ENCODE measurements at regions not wholly inside any gene's neighbourhood (a gene's known extent, or its start where the extent isn't known, plus 50 kb on each side); places are given as distances from the start of the nearest gene placed in this dataset.

GRCh38 chr1:116854403-116854690, 55.4 kb upstream of the PTGFRN start:
- ChIA-PET POLR2A (ENCODE audit: low non-redundant PET) (interaction anchor here (0.6 kb wide), 1 partner anchor 468 kb away, joined by 30 read pairs; no protein-coding TSS in a partner anchor), CTCF (interaction anchor here (0.8 kb wide), 1 partner anchor 28 kb away, joined by 6 read pairs; no protein-coding TSS in a partner anchor)
- TF ChIP-seq EZH2 (IDR thresholded peaks at IDR 0.05; ENCODE audit: borderline replicate concordance, low read depth, low read length, poor library complexity, severe bottlenecking), result no peak
- TF ChIP-seq CTCF (conservative IDR thresholded peaks at IDR 0.05; ENCODE audit: low read depth, low read length), result peak; percentile 42
- intact Hi-C loops (cut with micrococcal nuclease; ENCODE audit: unreplicated experiment), result loop anchor here (2.0 kb wide), 1 partner anchor 200 kb away; no protein-coding TSS in a partner anchor
- BruUV-seq (replicated peaks), result no TSS peak
- Histone ChIP-seq H3K4me3 (ENCODE audit: low read depth, low read length, poor library complexity, severe bottlenecking) (no peak overlapping the region), H3K36me3 (ENCODE audit: insufficient read depth, low read length, poor library complexity, severe bottlenecking) (no peaks in the 10 kb centered on the region), H3K4me1 (ENCODE audit: insufficient read depth, low read length, poor library complexity, severe bottlenecking) (peaks cover 38% of the 10 kb centered on the region), H3K27me3 (replicated peaks; ENCODE audit: insufficient read depth, low read depth, low read length, poor library complexity) (no peaks in the 10 kb centered on the region), H3K9me3 (ENCODE audit: low read depth, low read length, poor library complexity, severe bottlenecking) (no peaks in the 10 kb centered on the region), H3K27ac (ENCODE audit: low read depth, low read length, poor library complexity, severe bottlenecking) (no peak overlapping the region)
- DNase-seq (ENCODE audit: low spot score), result no peak

- no peaks in the 10 kb centered on the region for H3K27me3 ChIP-seq (replicated peaks; ENCODE audit: insufficient read depth, low read depth, low read length, poor library complexity)
- H3K4me3 ChIP-seq (ENCODE audit: low read depth, low read length, poor library complexity, severe bottlenecking), result no peak overlapping the region
- H3K4me1 ChIP-seq (ENCODE audit: insufficient read depth, low read length, poor library complexity, severe bottlenecking), result peaks cover 38% of the 10 kb centered on the region
- DNase-seq (ENCODE audit: low spot score), result no peak
- peak overlapping the region; percentile 29 for H3K27ac ChIP-seq (ENCODE audit: low read depth, low read length, poor library complexity, severe bottlenecking)
- CTCF ChIA-PET, result no interaction called here
- no peaks in the 10 kb centered on the region for H3K36me3 ChIP-seq (ENCODE audit: insufficient read depth, low read length, poor library complexity, severe bottlenecking)
- BruUV-seq (replicated peaks), result no TSS peak
- TF ChIP-seq CTCF (conservative IDR thresholded peaks at IDR 0.05; ENCODE audit: low read depth, low read length) (no peak), EZH2 (IDR thresholded peaks at IDR 0.05; ENCODE audit: borderline replicate concordance, low read depth, low read length, poor library complexity, severe bottlenecking) (no peak)
- POLR2A ChIA-PET (ENCODE audit: low non-redundant PET), result no interaction called here
- intact Hi-C loops (cut with micrococcal nuclease; ENCODE audit: unreplicated experiment), result loop anchor here (2.0 kb wide), 1 partner anchor 200 kb away; no protein-coding TSS in a partner anchor
- H3K9me3 ChIP-seq (ENCODE audit: low read depth, low read length, poor library complexity, severe bottlenecking), result no peaks in the 10 kb centered on the region
Measured at GRCh38 chr1:116854716-116855115, 55.0 kb upstream of the PTGFRN start.

GRCh38 chr1:116855191-116855619, 54.5 kb upstream of the PTGFRN start:
- H3K4me3 ChIP-seq (ENCODE audit: low read depth, low read length, poor library complexity, severe bottlenecking), result no peak overlapping the region
- ChIA-PET CTCF (interaction anchor here (0.6 kb wide), 1 partner anchor 36 kb away, joined by 6 read pairs; no protein-coding TSS in a partner anchor), POLR2A (ENCODE audit: low non-redundant PET) (no interaction called here)
- H3K27me3 ChIP-seq (replicated peaks; ENCODE audit: insufficient read depth, low read depth, low read length, poor library complexity), result no peaks in the 10 kb centered on the region
- no peaks in the 10 kb centered on the region for H3K36me3 ChIP-seq (ENCODE audit: insufficient read depth, low read length, poor library complexity, severe bottlenecking)
- intact Hi-C loops (cut with micrococcal nuclease; ENCODE audit: unreplicated experiment), result loop anchor here (2.0 kb wide), 1 partner anchor 200 kb away; no protein-coding TSS in a partner anchor
- H3K9me3 ChIP-seq (ENCODE audit: low read depth, low read length, poor library complexity, severe bottlenecking), result no peaks in the 10 kb centered on the region
- DNase-seq (ENCODE audit: low spot score), result no peak
- BruUV-seq (replicated peaks), result no TSS peak
- TF ChIP-seq CTCF (conservative IDR thresholded peaks at IDR 0.05; ENCODE audit: low read depth, low read length), result no peak
- no peak for TF ChIP-seq EZH2 (IDR thresholded peaks at IDR 0.05; ENCODE audit: borderline replicate concordance, low read depth, low read length, poor library complexity, severe bottlenecking)
- peak overlapping the region; percentile 29 for H3K27ac ChIP-seq (ENCODE audit: low read depth, low read length, poor library complexity, severe bottlenecking)
- H3K4me1 ChIP-seq (ENCODE audit: insufficient read depth, low read length, poor library complexity, severe bottlenecking), result peaks cover 38% of the 10 kb centered on the region
